ENCODE measurements at regions not wholly inside any gene's neighbourhood (a gene's known extent, or its start where the extent isn't known, plus 50 kb on each side); places are given as distances from the start of the nearest gene placed in this dataset.

GRCh38 chr1:193926956-193927355 lies 740.5 kb upstream of the B3GALT2 start:
- no peak for TF ChIP-seq CTCF (IDR thresholded peaks at IDR 0.05; ENCODE audit: extremely low read depth in 1 of 2, insufficient read depth in 1 of 2, low read depth in 1 of 2, low read length in 2 of 2)
- no peak for TF ChIP-seq EZH2 (IDR thresholded peaks at IDR 0.05; ENCODE audit: borderline replicate concordance, low read depth, low read length, severe bottlenecking)
- no peak for TF ChIP-seq POLR2A (IDR thresholded peaks at IDR 0.05; ENCODE audit: low read depth, low read length)
- no peak for TF ChIP-seq GATA2 (IDR thresholded peaks at IDR 0.05; ENCODE audit: insufficient read depth, insufficient read length, low read depth, low read length)
- TF ChIP-seq MYC (IDR thresholded peaks at IDR 0.05; ENCODE audit: low read depth, low read length), result no peak
